ENCODE measurements at regions not wholly inside any gene's neighbourhood (a gene's known extent, or its start where the extent isn't known, plus 50 kb on each side); places are given as distances from the start of the nearest gene placed in this dataset.

GRCh38 chr9:23314247-23314646 is 511.8 kb downstream of the ELAVL2 start:
- no peaks in the 10 kb centered on the region for H3K36me3 ChIP-seq (ENCODE audit: insufficient read depth, low read length)

GRCh38 chr9:23319092-23319491 is 506.9 kb downstream of the ELAVL2 start:
- Histone ChIP-seq H3K4me3 (no peak overlapping the region), H3K9ac (ENCODE audit: insufficient read length) (no peak overlapping the region), H3K36me3 (ENCODE audit: insufficient read depth, low read length) (no peaks in the 10 kb centered on the region), H3K9me3 (ENCODE audit: low read depth, low read length) (no peaks in the 10 kb centered on the region), H3K27ac (no peak overlapping the region)
- no peak for DNase-seq (ENCODE audit: low read depth, low spot score)
- TF ChIP-seq EZH2 (IDR thresholded peaks at IDR 0.05) = no peak

More at GRCh38 chr9:23314247-23314646, 511.8 kb downstream of the ELAVL2 start:
- TF ChIP-seq EZH2 (IDR thresholded peaks at IDR 0.05) = no peak
- TF ChIP-seq FOXP2 (optimal IDR thresholded peaks at IDR 0.05; ENCODE audit: control extremely low read depth, extremely low read length, insufficient read depth) = no peak
- TF ChIP-seq POLR2AphosphoS5 (IDR thresholded peaks at IDR 0.05; ENCODE audit: borderline replicate concordance, low read depth, low read length) = no peak
- H3K4me3 ChIP-seq = no peak overlapping the region
- H3K27ac ChIP-seq = no peak overlapping the region
- H3K9me3 ChIP-seq (ENCODE audit: low read depth, low read length) = no peaks in the 10 kb centered on the region
- H3K9ac ChIP-seq (ENCODE audit: insufficient read length) = no peak overlapping the region
- no peak for DNase-seq (ENCODE audit: low read depth, low spot score)

- no peaks in the 10 kb centered on the region for H3K9me3 ChIP-seq (ENCODE audit: low read depth, low read length)
- no peak overlapping the region for H3K9ac ChIP-seq (ENCODE audit: insufficient read length)
- H3K36me3 ChIP-seq (ENCODE audit: insufficient read depth, low read length) = no peaks in the 10 kb centered on the region
- no peak for DNase-seq (ENCODE audit: low read depth, low spot score)
- no peak overlapping the region for H3K27ac ChIP-seq
- no peak overlapping the region for H3K4me3 ChIP-seq
- TF ChIP-seq EZH2 (IDR thresholded peaks at IDR 0.05) (no peak), POLR2AphosphoS5 (IDR thresholded peaks at IDR 0.05; ENCODE audit: borderline replicate concordance, low read depth, low read length) (no peak), FOXP2 (optimal IDR thresholded peaks at IDR 0.05; ENCODE audit: control extremely low read depth, extremely low read length, insufficient read depth) (no peak)
These were observed 505.0 kb downstream of the ELAVL2 start for GRCh38 chr9:23321049-23321448.

GRCh38 chr9:23322392-23322791 is 503.6 kb downstream of the ELAVL2 start:
- no peak for DNase-seq (ENCODE audit: low read depth, low spot score)
- Histone ChIP-seq H3K36me3 (ENCODE audit: insufficient read depth, low read length) (no peaks in the 10 kb centered on the region), H3K9me3 (ENCODE audit: low read depth, low read length) (no peaks in the 10 kb centered on the region), H3K27ac (no peak overlapping the region), H3K9ac (ENCODE audit: insufficient read length) (no peak overlapping the region), H3K4me3 (no peak overlapping the region)
- TF ChIP-seq EZH2 (IDR thresholded peaks at IDR 0.05) (no peak), POLR2AphosphoS5 (IDR thresholded peaks at IDR 0.05; ENCODE audit: borderline replicate concordance, low read depth, low read length) (no peak), FOXP2 (optimal IDR thresholded peaks at IDR 0.05; ENCODE audit: control extremely low read depth, extremely low read length, insufficient read depth) (no peak)

GRCh38 chr9:23324511-23324910 is 501.5 kb downstream of the ELAVL2 start:
- Histone ChIP-seq H3K27ac (no peak overlapping the region), H3K9ac (ENCODE audit: insufficient read length) (no peak overlapping the region), H3K9me3 (ENCODE audit: low read depth, low read length) (no peaks in the 10 kb centered on the region), H3K4me3 (no peak overlapping the region), H3K36me3 (ENCODE audit: insufficient read depth, low read length) (no peaks in the 10 kb centered on the region)
- DNase-seq (ENCODE audit: low read depth, low spot score) = no peak
- TF ChIP-seq EZH2 (IDR thresholded peaks at IDR 0.05) (no peak), FOXP2 (optimal IDR thresholded peaks at IDR 0.05; ENCODE audit: control extremely low read depth, extremely low read length, insufficient read depth) (no peak), POLR2AphosphoS5 (IDR thresholded peaks at IDR 0.05; ENCODE audit: borderline replicate concordance, low read depth, low read length) (no peak)

GRCh38 chr9:23326597-23326996 is 499.4 kb downstream of the ELAVL2 start:
- H3K4me3 ChIP-seq = no peak overlapping the region
- H3K9ac ChIP-seq (ENCODE audit: insufficient read length) = no peak overlapping the region
- H3K27ac ChIP-seq = no peak overlapping the region
- no peaks in the 10 kb centered on the region for H3K9me3 ChIP-seq (ENCODE audit: low read depth, low read length)
- H3K36me3 ChIP-seq (ENCODE audit: insufficient read depth, low read length) = no peaks in the 10 kb centered on the region
- DNase-seq (ENCODE audit: low read depth, low spot score) = no peak
- TF ChIP-seq FOXP2 (optimal IDR thresholded peaks at IDR 0.05; ENCODE audit: control extremely low read depth, extremely low read length, insufficient read depth) = no peak
- no peak for TF ChIP-seq EZH2 (IDR thresholded peaks at IDR 0.05)
- TF ChIP-seq POLR2AphosphoS5 (IDR thresholded peaks at IDR 0.05; ENCODE audit: borderline replicate concordance, low read depth, low read length) = no peak

- no peak for DNase-seq (ENCODE audit: low read depth, low spot score)
- Histone ChIP-seq H3K4me3 (no peak overlapping the region), H3K9me3 (ENCODE audit: low read depth, low read length) (no peaks in the 10 kb centered on the region), H3K36me3 (ENCODE audit: insufficient read depth, low read length) (no peaks in the 10 kb centered on the region), H3K9ac (ENCODE audit: insufficient read length) (no peak overlapping the region), H3K27ac (no peak overlapping the region)
- TF ChIP-seq EZH2 (IDR thresholded peaks at IDR 0.05) = no peak
- no peak for TF ChIP-seq FOXP2 (optimal IDR thresholded peaks at IDR 0.05; ENCODE audit: control extremely low read depth, extremely low read length, insufficient read depth)
- no peak for TF ChIP-seq POLR2AphosphoS5 (IDR thresholded peaks at IDR 0.05; ENCODE audit: borderline replicate concordance, low read depth, low read length)
These were observed 484.7 kb downstream of the ELAVL2 start for GRCh38 chr9:23341346-23341745.

- no peak for DNase-seq (ENCODE audit: low read depth, low spot score)
- no peak overlapping the region for H3K4me3 ChIP-seq
- no peaks in the 10 kb centered on the region for H3K9me3 ChIP-seq (ENCODE audit: low read depth, low read length)
- TF ChIP-seq FOXP2 (optimal IDR thresholded peaks at IDR 0.05; ENCODE audit: control extremely low read depth, extremely low read length, insufficient read depth) (no peak), EZH2 (IDR thresholded peaks at IDR 0.05) (no peak), POLR2AphosphoS5 (IDR thresholded peaks at IDR 0.05; ENCODE audit: borderline replicate concordance, low read depth, low read length) (no peak)
- H3K27ac ChIP-seq = no peak overlapping the region
- H3K9ac ChIP-seq (ENCODE audit: insufficient read length) = no peak overlapping the region
- no peaks in the 10 kb centered on the region for H3K36me3 ChIP-seq (ENCODE audit: insufficient read depth, low read length)
These were observed 483.7 kb downstream of the ELAVL2 start for GRCh38 chr9:23342291-23342690.

GRCh38 chr9:23343226-23343625 is 482.8 kb downstream of the ELAVL2 start:
- no peak overlapping the region for H3K4me3 ChIP-seq
- H3K9me3 ChIP-seq (ENCODE audit: low read depth, low read length) = no peaks in the 10 kb centered on the region
- TF ChIP-seq POLR2AphosphoS5 (IDR thresholded peaks at IDR 0.05; ENCODE audit: borderline replicate concordance, low read depth, low read length) (no peak), FOXP2 (optimal IDR thresholded peaks at IDR 0.05; ENCODE audit: control extremely low read depth, extremely low read length, insufficient read depth) (no peak)
- DNase-seq (ENCODE audit: low read depth, low spot score) = no peak
- H3K9ac ChIP-seq (ENCODE audit: insufficient read length) = no peak overlapping the region
- no peaks in the 10 kb centered on the region for H3K36me3 ChIP-seq (ENCODE audit: insufficient read depth, low read length)
- no peak overlapping the region for H3K27ac ChIP-seq
